HG02840 (cell line): ENCODE measurements at regions not wholly inside any gene's neighbourhood (a gene's known extent, or its start where the extent isn't known, plus 50 kb on each side); places are given as distances from the start of the nearest gene placed in this dataset.

ENCODE experiments used
- ATAC-seq: cut with Tn5 transposase; IDR thresholded peaks from one replicate; pipeline ENCODE4 v1.9.1; 2021; ENCODE audit warnings: mild to moderate bottlenecking, moderate library complexity, moderate number of reproducible peaks; ENCODE audit not compliant: unreplicated experiment, low FRiP score

DNA sequence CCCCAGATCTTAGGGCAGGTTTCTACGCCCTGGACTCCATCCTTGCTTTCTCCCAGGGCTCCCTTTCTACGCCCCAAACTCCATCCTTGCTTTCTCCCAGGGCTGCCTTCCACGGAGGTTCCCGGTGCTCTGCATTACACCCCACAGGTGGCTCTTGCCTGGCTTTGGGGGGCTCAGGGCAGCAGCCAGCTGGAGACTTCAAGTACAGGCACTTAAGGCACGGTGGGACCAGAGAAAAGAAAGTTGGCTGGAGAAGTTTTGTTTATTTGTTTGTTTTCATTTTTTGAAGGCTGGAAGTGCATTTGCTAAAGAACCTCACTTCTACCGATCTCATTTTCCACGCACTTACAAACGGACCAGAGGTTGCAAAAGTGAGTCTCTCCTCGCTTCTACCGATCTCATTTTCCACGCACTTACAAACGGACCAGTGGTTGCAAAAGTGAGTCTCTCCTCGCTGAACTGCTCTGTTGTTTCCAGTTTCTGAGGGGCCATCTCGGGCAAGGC is 103.8 kb upstream of the MED13L start:
- ATAC-seq, result no peak

DNA sequence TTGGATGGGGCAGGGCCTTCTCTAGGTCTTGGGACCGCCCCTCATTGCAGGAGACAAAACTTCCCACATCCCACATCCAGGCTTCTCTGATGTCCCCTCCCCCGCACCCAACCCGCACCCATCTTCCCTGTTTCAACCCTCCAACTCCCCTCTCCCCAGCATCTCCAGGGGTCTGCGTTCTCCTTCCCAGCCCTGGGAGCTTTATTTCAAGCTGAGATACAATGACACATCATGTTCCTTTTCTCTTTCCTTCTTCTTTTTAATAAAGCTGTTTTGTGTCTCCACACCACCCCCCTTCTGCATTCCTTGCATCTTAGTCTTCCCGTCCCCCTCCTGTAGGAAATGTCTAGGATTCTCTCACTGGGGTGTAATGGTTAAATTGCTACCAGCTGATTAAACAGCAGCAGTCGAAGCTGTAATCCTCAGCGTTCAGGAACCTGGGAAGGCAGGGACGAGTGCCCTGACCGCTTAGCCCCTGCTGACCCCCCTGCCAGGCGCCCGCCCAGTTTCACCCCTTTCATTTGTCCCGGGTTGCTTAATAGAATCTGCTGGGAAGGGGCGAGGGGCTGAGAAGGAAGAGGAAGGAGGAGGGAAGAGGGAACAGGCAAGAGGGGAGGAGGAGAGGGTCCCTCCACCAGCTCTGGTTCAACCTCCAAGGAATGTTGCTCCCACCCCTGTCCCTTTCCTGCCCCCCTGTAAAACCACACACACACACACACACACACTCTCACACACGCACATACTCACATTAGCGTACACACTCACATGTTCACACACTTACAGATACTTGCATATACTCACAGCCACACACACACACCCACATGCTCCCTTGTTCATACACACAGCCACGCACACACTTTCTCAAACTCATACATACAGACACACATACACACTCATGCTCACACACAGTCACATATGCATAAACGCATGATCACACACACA is 104.5 kb upstream of the MED13L start:
- no peak for ATAC-seq

DNA sequence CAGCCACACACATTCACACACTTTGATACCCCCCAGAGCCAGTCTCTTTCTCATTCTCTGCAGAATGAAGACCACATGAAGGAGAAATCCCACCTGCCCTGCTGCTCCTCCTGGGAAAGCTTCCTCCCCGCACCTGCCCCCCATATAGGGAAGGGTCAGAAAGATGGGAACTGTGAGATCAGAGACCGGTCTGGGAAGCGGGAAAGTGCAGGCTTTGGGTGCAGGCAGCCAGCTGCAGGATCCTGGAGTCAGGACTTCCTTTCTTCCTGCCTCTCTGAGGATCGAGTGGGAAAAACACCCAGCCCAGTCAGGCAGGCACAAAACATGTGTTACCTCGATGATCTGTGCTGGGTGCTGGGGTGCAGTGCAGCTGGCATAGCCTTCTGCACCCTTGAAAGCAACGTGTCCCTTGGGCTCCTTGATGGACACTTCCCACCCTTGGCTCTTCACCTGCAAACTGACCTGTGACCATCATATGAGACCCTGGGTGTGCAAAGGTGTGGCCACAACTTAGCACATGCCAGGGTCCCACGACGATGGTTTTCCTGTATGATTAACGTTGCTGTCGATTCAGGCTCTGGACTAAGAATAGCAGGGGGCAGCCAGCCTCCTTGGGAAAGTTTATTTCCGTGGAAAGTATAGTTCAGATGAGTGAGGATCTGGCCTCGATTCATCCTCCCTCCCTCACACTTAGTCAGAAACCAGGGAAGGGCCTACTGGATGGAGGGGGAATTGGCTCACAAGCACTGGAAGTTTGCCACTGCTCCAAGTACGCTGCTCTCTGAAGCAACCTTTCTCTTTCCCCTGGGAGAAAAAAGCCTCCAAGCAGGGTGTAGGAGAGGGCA is 105.4 kb upstream of the MED13L start:
- ATAC-seq, result no peak

DNA sequence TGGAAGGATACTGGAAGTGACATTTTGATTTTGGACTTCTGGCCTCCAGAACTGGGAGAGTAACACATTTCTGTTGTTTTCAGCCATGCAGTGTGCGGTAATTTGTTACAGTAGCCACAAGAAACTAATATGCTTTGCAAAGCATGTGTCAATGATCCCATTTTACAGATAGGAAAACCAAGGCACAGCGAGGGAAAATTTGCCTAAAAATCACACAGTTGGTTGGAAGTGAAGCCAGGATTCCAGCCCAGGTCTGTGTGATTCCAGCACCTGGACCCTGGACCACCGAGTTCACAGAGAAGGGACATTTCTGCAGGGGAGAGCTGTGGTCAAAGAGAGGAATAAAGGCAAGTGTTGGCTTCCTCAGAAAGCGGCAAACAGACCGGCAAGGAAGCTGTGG is 106.7 kb upstream of the MED13L start:
- ATAC-seq, result no peak

DNA sequence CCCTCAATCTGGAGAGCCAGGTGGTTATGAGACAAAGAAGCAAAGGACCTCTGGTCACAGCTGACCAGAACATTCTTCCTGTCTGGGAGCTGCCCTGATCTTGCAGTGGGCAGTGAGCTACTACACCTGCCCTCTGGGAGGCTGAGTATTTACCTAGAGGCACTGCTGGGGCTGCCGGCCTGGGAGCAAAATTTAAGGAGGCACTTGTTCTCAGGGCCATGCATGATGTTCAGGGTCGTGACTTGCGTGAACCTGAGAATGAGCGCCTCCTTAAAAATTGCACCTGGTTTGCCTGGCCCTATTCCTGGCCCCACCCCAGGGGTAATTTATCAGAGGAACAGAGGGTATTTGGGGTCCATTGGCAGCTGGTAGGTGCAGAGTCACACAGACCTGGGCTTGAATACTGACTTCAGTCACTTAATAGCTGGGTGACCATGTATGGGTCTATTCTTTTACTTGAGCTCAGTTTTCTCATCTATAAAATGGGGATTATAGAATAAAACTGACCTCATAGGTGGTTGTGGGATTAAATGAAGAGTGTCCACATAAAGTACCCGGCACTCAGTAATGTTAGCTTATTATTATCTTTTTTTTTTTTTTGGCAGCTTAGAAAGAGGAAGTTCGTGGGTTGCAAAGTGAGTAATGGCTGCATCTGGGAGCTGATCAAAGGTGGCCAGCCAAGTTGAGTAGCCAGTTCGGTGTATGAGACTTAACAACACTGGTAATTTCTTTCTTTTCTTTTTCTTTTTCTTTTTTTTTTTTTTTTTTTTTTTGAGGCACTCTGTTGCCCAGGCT is 107.4 kb upstream of the MED13L start:
- ATAC-seq, result no peak

DNA sequence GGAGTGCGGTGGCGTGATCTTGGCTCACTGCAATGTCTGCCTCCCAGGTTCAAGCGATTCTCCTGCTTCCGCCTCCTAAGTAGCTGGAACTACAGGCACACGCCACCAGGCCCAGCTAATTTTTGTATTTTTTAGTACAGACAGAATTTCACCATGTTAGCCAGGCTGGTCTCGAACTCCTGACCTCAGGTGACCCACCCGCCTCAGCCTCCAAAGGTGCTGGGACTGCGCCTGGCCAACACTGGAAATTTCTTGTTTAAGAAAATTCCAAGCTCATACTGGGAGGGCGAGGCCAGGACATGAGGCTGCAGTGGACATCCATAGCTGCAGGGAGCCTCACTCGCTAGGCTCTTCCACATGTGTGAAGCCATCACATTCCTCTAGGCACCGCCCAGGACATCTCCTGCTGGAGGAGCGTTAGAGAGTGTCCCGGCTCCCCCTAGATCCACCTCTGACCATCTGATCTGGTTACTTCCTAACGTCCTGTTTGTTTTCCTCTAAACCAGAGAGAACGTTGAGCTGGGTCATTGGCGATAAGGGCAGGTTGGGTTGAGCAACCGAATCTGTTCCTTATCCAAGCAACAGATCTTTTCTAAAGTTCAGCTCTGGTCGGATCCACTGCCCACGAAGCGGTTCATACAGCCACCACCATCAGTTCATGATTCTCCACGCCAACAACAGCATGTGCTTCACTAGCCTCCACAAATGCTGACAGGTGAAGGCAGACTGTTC is 108.2 kb upstream of the MED13L start:
- ATAC-seq, result no peak

DNA sequence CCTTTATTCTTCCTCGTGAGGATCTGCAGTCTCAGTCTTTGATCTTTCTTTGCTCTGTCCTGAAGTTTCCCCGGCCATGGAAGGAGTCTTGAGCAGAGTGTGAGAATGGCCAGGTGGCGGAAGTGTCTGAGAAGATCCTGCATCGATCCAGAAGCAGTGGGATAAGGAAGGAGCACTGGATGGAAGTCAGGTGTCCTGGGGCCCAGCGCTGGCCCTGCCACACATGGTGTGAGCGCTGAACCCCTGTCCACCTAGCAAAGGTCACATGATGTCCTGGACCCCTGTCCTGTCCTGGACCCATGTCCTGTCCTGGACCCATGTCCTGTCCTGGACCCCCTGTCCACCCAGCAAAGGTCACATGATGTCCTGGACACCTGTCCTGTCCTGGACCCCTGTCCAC is 111.8 kb upstream of the MED13L start:
- ATAC-seq, result no peak

DNA sequence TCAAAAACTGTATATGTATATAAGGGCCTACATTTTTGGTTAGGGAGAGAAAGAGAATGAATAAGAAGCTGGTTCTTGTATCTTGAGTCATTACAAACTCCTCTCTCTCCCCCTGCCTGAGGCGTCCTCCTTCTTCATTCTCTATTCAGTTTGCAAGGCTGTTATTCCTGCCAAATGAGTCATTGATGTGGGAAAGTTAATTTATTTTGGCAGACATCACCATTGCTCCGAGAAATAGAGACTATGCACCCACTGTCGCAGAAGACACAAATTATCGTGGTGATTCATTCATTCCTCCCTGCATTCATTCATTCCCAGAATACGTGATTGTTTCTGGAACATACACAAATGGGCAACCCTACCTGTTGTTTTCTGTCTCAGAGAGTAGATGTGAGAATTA is 112.5 kb upstream of the MED13L start:
- no peak for ATAC-seq

DNA sequence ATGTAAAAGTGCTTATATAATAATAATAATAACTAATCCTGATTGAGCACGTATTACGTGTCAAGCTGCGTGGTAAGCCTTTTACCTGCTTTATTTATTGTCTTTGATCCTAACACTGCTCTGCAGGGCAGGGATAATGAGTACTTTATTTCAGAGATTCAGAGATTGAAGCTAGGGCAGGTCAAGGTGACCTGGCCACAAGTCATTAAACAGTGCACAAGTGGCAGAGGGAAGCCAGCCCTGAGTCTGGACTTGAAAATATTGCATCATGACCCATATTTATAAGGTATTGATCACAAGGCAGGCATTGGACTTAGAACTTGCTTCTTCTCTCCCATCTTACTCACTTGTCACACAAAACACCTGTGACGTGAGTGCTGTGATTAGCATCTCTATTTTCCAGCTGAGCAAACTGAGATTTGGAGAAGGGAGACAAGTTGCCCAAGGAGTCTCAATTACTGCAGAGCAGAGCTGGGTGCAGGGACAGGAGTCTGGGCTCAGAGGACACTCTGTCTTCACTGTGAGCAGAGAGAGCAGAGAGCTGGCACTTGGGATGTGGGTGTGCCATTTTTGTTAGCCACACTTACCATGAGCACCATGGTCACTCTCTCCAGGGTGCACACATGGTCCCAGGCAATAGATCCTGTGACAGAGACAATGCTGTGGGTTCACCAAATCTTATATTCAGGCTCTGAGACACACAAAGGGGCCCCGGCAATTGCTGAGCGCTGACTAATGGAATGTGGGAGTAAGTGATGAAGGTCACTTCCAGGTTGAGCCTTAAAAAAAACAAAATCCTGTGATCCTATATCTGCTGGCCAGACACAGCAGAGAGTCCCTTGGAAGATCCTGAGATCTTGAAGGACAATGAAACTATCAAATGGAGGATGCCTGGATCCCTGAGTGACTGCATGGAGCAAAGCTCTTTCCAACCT is 113.2 kb upstream of the MED13L start:
- ATAC-seq, result no peak

DNA sequence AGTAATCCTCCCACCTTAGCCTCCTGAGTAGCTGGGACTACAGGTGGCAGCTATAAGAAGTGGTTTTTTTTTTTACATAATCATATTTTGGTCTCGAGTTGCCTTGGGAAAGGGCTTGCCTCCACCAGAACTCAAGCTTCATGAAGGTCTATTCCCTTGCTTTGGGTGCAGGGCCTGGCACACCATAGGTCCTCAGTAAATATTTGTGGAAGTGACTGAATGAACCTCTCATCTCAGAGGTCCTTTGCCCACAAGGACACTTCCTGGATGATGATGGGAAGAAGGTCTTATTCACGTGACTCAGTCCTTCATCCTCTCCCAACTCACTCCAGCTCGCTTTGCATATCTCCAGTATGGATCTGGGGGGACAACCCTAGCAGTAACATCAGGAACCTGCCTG is 114.0 kb upstream of the MED13L start:
- ATAC-seq, result no peak

DNA sequence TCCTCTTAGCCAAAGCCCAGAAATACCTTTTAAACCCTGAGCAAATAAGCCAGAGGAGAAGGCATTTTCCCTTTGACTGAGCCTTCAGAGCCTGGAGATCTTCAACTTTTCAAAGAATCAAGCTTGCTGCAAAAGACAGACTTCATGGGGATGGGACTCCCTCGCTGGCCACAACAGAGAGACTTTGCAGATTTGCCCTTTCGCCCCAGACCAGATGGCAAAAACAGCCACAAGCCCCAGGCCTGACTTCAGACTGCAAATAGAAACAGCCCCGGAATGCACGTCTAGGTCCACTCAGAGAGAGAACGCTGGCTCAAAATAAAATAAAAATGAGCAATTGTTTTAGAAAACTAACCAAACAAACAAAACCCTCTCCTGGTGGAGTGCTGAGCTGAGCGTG is 114.6 kb upstream of the MED13L start:
- ATAC-seq, result no peak

DNA sequence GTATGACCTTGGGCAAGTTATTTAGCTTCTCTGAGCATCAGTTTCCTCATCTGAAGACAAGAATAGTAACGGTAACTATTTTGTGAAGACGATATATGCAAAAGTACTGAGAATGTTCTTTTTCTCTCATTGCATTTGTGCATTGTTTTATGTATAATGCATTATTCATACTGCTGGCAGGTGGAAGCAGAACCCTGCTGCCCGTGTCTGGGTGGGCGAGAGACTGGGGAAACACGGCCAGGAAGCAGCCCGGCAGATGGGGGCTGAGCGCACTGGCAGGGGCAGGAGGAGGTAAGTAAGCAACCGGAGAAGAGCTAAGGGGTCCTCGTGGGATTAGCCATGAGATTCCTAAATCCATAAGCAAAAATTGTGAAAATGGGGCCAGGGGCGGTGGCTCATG is 115.8 kb upstream of the MED13L start:
- ATAC-seq, result no peak

DNA sequence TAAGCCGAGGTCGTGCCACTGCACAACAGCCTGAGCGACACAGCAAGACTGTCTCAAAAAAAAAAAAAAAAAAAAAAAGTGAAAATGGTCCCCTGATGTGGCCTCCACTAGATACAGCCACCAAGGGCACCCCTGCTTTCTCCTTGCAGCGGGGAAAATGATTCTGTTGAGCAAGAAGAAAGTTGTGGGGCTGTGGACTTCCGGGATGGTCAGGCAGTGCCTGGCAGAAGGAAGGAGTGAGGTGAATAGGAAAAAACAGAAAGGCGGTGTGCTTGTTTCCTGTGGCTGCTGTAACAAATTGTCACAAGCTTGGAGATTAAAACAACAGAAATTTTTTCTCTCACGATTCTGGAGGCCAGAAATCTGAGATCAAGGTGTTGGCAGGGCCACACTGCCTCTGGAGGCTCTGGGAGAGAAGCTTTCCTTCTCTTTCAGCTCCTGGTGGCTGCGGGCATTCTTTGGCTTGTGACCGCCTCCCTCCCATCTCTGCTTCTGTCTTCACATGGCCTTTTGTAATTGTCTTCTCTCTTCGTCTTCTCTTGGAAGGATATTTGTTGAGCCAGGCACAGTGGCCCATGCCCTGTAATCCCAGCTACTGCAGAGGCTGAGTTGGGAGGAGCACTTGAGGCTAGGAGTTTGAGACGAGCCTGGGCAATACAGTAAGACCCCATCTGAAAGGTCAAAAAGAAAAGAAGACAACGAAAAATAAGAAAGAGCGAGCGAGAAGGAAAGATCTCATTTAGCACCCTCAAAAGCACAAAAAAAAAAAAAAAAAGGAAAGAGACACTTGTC is 116.6 kb upstream of the MED13L start:
- no peak for ATAC-seq

DNA sequence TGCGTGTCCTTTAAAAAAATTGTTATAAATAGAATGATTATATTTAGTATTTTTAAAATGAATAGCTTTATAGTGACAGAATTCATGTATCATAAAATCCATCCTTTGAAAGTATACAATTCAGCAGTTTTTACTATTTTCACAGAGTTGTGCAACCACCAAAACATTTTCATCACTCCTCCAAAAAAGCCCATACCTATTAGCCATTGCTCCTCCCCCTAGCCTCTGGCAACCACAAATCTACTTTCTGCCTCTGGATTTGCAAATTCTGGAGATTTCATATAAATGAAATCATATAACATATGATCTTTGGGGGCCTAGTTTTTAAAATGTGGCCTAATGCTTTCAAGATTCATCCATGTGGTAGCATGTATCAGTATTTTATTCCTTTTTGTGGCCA is 117.9 kb upstream of the MED13L start:
- no peak for ATAC-seq

DNA sequence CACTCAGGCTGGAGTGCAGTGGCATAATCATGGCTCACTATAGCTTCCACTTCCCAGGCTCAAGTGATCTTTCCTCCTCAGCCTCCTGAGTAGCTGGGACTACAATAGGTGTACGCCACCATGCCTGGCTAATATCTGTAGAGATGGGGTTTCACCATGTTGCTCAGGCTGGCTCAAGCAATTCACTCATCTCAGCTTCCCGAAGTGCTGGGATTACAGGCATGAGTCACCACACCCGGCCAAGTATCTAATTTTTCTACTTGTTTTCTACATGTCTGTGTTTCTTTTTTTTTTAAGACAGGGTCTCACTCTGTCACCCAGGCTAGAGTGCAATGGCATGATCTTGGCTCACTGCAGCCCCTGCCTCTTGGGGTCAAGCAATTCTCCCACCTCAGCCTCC is 119.7 kb upstream of the MED13L start:
- no peak for ATAC-seq

DNA sequence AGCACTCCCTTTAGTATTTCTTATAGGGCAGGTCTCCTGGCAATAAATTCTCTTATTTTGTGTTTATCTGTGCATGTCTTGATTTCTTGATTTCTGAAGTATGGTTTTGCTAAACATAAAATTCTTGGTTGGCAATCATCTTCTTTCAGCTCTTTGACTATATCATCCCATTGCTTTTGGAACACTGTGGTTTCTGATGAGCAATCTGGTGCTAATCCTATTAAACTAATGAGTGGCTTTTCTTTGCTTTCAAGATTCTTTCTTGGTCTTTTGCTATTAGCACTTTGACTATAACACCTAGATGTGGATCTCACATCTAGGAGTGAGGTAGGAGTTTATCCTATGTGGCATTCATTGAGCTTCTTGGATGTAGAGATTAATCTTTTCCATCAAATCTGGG is 120.7 kb upstream of the MED13L start:
- no peak for ATAC-seq

DNA sequence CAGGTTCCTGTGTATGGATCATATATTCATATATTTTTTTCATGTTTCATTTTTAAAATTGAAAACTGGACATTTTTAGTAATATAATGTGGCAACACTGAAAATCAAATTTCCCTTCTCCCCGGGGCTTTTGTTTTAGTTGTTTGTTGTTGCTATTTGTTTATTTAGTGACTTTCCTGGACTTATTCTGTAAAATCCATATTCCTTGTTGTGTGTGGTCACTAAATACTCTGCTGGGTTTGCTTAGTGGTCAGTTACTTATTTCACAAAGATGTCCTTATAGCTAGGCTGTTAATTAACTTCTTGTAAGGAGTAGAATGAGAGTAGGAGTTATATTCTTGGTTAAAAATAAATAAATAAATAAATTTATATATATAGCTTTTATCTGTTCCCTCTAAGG is 121.6 kb upstream of the MED13L start:
- ATAC-seq, result no peak
